LNCAP (cell line): ENCODE measurements at regions not wholly inside any gene's neighbourhood (a gene's known extent, or its start where the extent isn't known, plus 50 kb on each side); places are given as distances from the start of the nearest gene placed in this dataset.

ENCODE experiments used
- TF ChIP-seq, protein P1 (sequence below): fragments of 450-650 bp; IDR thresholded peaks from 2 replicates; pipeline ENCODE4 v1.5.1; 2017; ENCODE audit warnings: mild to moderate bottlenecking

- TF ChIP-seq, protein P1, sequence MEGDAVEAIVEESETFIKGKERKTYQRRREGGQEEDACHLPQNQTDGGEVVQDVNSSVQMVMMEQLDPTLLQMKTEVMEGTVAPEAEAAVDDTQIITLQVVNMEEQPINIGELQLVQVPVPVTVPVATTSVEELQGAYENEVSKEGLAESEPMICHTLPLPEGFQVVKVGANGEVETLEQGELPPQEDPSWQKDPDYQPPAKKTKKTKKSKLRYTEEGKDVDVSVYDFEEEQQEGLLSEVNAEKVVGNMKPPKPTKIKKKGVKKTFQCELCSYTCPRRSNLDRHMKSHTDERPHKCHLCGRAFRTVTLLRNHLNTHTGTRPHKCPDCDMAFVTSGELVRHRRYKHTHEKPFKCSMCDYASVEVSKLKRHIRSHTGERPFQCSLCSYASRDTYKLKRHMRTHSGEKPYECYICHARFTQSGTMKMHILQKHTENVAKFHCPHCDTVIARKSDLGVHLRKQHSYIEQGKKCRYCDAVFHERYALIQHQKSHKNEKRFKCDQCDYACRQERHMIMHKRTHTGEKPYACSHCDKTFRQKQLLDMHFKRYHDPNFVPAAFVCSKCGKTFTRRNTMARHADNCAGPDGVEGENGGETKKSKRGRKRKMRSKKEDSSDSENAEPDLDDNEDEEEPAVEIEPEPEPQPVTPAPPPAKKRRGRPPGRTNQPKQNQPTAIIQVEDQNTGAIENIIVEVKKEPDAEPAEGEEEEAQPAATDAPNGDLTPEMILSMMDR, result no peak
Measured at GRCh38 chrY:12552471-12553283, 148.4 kb upstream of the USP9Y start.

DNA sequence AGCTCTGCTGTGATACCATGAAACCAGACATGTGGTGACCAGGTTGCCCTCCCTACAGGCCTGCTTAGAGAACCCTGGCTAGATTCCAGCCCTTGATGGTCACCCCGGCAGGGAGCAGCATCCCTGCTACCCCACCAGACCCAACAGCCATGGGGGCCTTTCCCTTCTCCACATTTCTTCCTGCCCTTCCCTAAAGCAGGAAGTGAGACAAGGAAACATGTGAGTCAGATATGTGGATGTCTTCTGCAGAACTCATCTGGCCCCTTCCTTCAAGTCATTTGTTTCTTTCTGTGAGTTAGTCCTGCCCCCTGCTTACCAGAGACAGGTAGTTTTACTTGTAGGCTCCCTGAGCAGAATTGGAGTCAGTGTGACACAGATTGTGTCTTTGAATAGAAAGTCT is 147.1 kb upstream of the USP9Y start:
- TF ChIP-seq, protein P1, result no peak

DNA sequence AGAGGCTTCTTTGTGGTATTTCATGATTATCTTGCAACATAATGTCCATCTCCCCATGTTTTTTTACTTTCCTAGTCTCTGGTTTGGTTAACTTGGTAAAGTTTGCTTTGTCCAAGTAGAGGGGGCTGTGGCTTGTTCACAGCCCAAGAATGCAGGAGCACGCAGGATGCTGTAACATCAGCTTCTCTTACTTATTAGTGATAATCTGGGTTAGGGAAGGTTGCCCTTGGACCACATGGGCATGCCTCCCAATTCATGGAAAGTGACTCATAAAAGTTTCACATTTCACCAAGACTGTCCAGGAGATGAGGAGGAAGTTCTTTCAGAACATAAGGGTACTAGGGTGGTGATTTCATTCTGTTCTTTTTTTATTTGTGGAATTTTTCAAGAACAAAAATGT is 146.0 kb upstream of the USP9Y start:
- TF ChIP-seq, protein P1, result no peak

GRCh38 chrY:12559007-12559406 is 142.0 kb upstream of the USP9Y start:
- TF ChIP-seq, protein P1, result no peak

GRCh38 chrY:12576278-12576677 is 124.8 kb upstream of the USP9Y start:
- TF ChIP-seq, protein P1, result no peak

GRCh38 chrY:12593532-12594216 is 107.4 kb upstream of the USP9Y start:
- TF ChIP-seq, protein P1, result no peak

- TF ChIP-seq, protein P1, result no peak
Measured at GRCh38 chrY:12598783-12599182, 102.2 kb upstream of the USP9Y start.
